T-cell (primary cell): ENCODE measurements at regions not wholly inside any gene's neighbourhood (a gene's known extent, or its start where the extent isn't known, plus 50 kb on each side); places are given as distances from the start of the nearest gene placed in this dataset.

Source experiments
- ATAC-seq, 4 experiments: fragments of 200-7000 bp in 3 of 4; fragments of 150-1000 bp in 1 of 4; cut with Tn5 transposase; replicated peaks in 1 of 4; 1 replicate in 3 of 4; 2 replicates in 1 of 4; pipeline ENCODE4 v1.10.0; 2021; ENCODE audit warnings: moderate library complexity in 3 of 4, mild to moderate bottlenecking in 2 of 4, moderate number of reproducible peaks in 1 of 4
- CTCF ChIA-PET, 2 donors: fragments of 300-600 bp; sonication (Branson Sonifier 250); formaldehyde crosslinking; loops; one replicate each; lab custom pipeline; 2022; ENCODE audit warnings: antibody characterized with exemption in 2 of 2; lab: Charles Lee
- POLR2A ChIA-PET, 2 donors: fragments of 300-600 bp; sonication (Branson Sonifier 250); formaldehyde crosslinking; loops; one replicate each; lab custom pipeline; 2022; ENCODE audit warnings: antibody characterized with exemption in 2 of 2; lab: Charles Lee
- DNase-seq, 35 experiments: peaks; one replicate each; pipeline versions ENCODE4 v3.0.0 to v3.0.0-alpha.2; 2013 to 2023
- H3K27ac ChIP-seq: one replicate; pipeline ENCODE4 v1.5.1; 2013; ENCODE audit warnings: low read length
- H3K27me3 ChIP-seq, 2 experiments: replicated peaks in 1 of 2; 1 replicate in 1 of 2; 2 replicates in 1 of 2; pipeline versions ENCODE4 v1.6.1 to v1.7.0; 2013; ENCODE audit warnings: low read length in 1 of 2, mixed read lengths in 1 of 2; ENCODE audit not compliant: control insufficient read depth in 2 of 2, insufficient read depth in 2 of 2; ENCODE audit errors: extremely low read depth in 1 of 2
- H3K36me3 ChIP-seq, 2 donors: 1 replicate in 1 of 2; 2 replicates in 1 of 2; pipeline versions ENCODE4 v1.6.1 to v1.7.0; 2013; ENCODE audit warnings: low read length in 1 of 2; ENCODE audit not compliant: control insufficient read depth in 2 of 2, insufficient read depth in 1 of 2; ENCODE audit errors: extremely low read depth in 1 of 2
- H3K4me1 ChIP-seq, 2 experiments: 1 replicate in 1 of 2; 2 replicates in 1 of 2; pipeline versions ENCODE4 v1.6.1 to v1.7.0; 2013; ENCODE audit warnings: low read length in 2 of 2, mixed read lengths in 1 of 2; ENCODE audit not compliant: insufficient read depth in 2 of 2, control insufficient read depth in 1 of 2; ENCODE audit errors: extremely low read depth in 1 of 2
- H3K4me3 ChIP-seq, 2 donors: 1 replicate in 1 of 2; 2 replicates in 1 of 2; pipeline versions ENCODE4 v1.5.1 to v1.7.0; 2013; ENCODE audit warnings: mild to moderate bottlenecking in 2 of 2, low read length in 1 of 2, moderate library complexity in 1 of 2; ENCODE audit not compliant: control insufficient read depth in 1 of 2; ENCODE audit errors: extremely low read depth in 1 of 2
- H3K9me3 ChIP-seq: 2 replicates; pipeline ENCODE4 v1.7.0; 2013
- H3K27ac Mint-ChIP-seq, 2 donors: one replicate each; pipeline ENCODE4 v1.8.0; 2020 to 2021; ENCODE audit warnings: mild to moderate bottlenecking in 2 of 2, mixed read lengths in 2 of 2
- H3K27me3 Mint-ChIP-seq, 2 donors: one replicate each; pipeline ENCODE4 v1.8.0; 2021 to 2022; ENCODE audit warnings: mixed read lengths in 2 of 2
- H3K36me3 Mint-ChIP-seq: one replicate; pipeline ENCODE4 v1.8.0; 2021; ENCODE audit warnings: mixed read lengths
- H3K4me1 Mint-ChIP-seq, 3 donors: one replicate each; pipeline ENCODE4 v1.8.0; 2020 to 2022; ENCODE audit warnings: mixed read lengths in 3 of 3, mild to moderate bottlenecking in 1 of 3
- H3K4me3 Mint-ChIP-seq, 3 donors: one replicate each; pipeline ENCODE4 v1.8.0; 2020 to 2022; ENCODE audit warnings: mild to moderate bottlenecking in 3 of 3, mixed read lengths in 3 of 3, moderate library complexity in 3 of 3
- H3K9me3 Mint-ChIP-seq, 3 donors: one replicate each; pipeline ENCODE4 v1.8.0; 2020 to 2022; ENCODE audit warnings: mixed read lengths in 3 of 3
- WGBS: methylation state at CpG from one replicate; pipeline ENCODE4 v1.1.5; 2013; ENCODE audit warnings: missing lambda C conversion rate; ENCODE audit not compliant: insufficient coverage; 5-methylcytosine and 5-hydroxymethylcytosine counted together

- ATAC-seq (no peak), DNase-seq (no peak)
- Histone ChIP-seq H3K27ac (no peak overlapping the region), H3K36me3 (no peaks in the 10 kb centered on the region), H3K4me3 (no peak overlapping the region), H3K4me1 (no peaks in the 10 kb centered on the region), H3K9me3 (no peaks in the 10 kb centered on the region), H3K27me3 (no peaks in the 10 kb centered on the region)
- H3K9me3 Mint-ChIP-seq, result no peaks in the 10 kb centered on the region
- ChIA-PET POLR2A (no interaction called here), CTCF (no interaction called here)
- H3K4me1 Mint-ChIP-seq, result no peaks in the 10 kb centered on the region
- H3K27ac Mint-ChIP-seq, result no peak overlapping the region
- H3K27me3 Mint-ChIP-seq, result peaks cover 21 to 28% of the 10 kb centered on the region in 2 donors
- no peaks in the 10 kb centered on the region for H3K36me3 Mint-ChIP-seq
- WGBS, result no CpG with 5 or more reads among the region's 7 CpGs
- H3K4me3 Mint-ChIP-seq, result no peak overlapping the region
These were observed 138.8 kb upstream of the CTTNBP2NL start for GRCh38 chr1:112257043-112257835.

- Histone ChIP-seq H3K27me3 (no peaks in the 10 kb centered on the region), H3K4me1 (no peaks in the 10 kb centered on the region), H3K9me3 (no peaks in the 10 kb centered on the region), H3K36me3 (no peaks in the 10 kb centered on the region), H3K4me3 (no peak overlapping the region), H3K27ac (no peak overlapping the region)
- Mint-ChIP-seq H3K9me3 (no peaks in the 10 kb centered on the region), H3K27me3 (peaks cover 13 to 27% of the 10 kb centered on the region in 2 donors), H3K4me3 (no peak overlapping the region), H3K4me1 (no peaks in the 10 kb centered on the region), H3K36me3 (no peaks in the 10 kb centered on the region), H3K27ac (no peak overlapping the region)
- ChIA-PET POLR2A (no interaction called here), CTCF (no interaction called here)
- ATAC-seq (no peak), DNase-seq (no peak)
- no CpG with 5 or more reads among the region's 1 CpG for WGBS
These were observed 135.3 kb upstream of the CTTNBP2NL start for GRCh38 chr1:112260699-112261098.

- Mint-ChIP-seq H3K36me3 (no peaks in the 10 kb centered on the region), H3K4me1 (no peaks in the 10 kb centered on the region), H3K27ac (no peak overlapping the region), H3K9me3 (no peaks in the 10 kb centered on the region), H3K27me3 (peaks cover 11 to 25% of the 10 kb centered on the region in 2 donors), H3K4me3 (no peak overlapping the region)
- CTCF ChIA-PET, result no interaction called here
- Histone ChIP-seq H3K9me3 (no peaks in the 10 kb centered on the region), H3K27me3 (no peaks in the 10 kb centered on the region), H3K4me1 (no peaks in the 10 kb centered on the region), H3K27ac (no peak overlapping the region), H3K36me3 (no peaks in the 10 kb centered on the region), H3K4me3 (no peak overlapping the region)
- DNase-seq (no peak), ATAC-seq (no peak)
- POLR2A ChIA-PET, result no interaction called here
- WGBS, result 83% methylated on average over 1 of the region's 2 CpGs
These were observed 133.7 kb upstream of the CTTNBP2NL start for GRCh38 chr1:112262316-112262715.

GRCh38 chr1:112263042-112263441, 133.0 kb upstream of the CTTNBP2NL start:
- CTCF ChIA-PET, result no interaction called here
- no peaks in the 10 kb centered on the region for H3K36me3 Mint-ChIP-seq
- Histone ChIP-seq H3K4me1 (no peaks in the 10 kb centered on the region), H3K4me3 (no peak overlapping the region), H3K27me3 (no peaks in the 10 kb centered on the region), H3K9me3 (no peaks in the 10 kb centered on the region), H3K36me3 (no peaks in the 10 kb centered on the region), H3K27ac (no peak overlapping the region)
- 97% methylated on average over 4 of the region's 6 CpGs for WGBS
- H3K9me3 Mint-ChIP-seq, result no peaks in the 10 kb centered on the region
- ATAC-seq (no peak), DNase-seq (no peak)
- POLR2A ChIA-PET, result no interaction called here
- no peak overlapping the region for H3K4me3 Mint-ChIP-seq
- H3K27me3 Mint-ChIP-seq, result peaks cover 12 to 25% of the 10 kb centered on the region in 2 donors
- H3K27ac Mint-ChIP-seq, result no peak overlapping the region
- H3K4me1 Mint-ChIP-seq, result no peaks in the 10 kb centered on the region

- no CpG with 5 or more reads among the region's 1 CpG for WGBS
- no peaks in the 10 kb centered on the region for H3K9me3 ChIP-seq
- Mint-ChIP-seq H3K4me1 (no peaks in the 10 kb centered on the region), H3K27me3 (peaks cover 15 to 27% of the 10 kb centered on the region in 2 donors), H3K4me3 (no peak overlapping the region), H3K27ac (no peak overlapping the region), H3K9me3 (no peaks in the 10 kb centered on the region), H3K36me3 (no peaks in the 10 kb centered on the region)
- H3K36me3 ChIP-seq, result no peaks in the 10 kb centered on the region
- no peaks in the 10 kb centered on the region for H3K27me3 ChIP-seq
- ChIA-PET CTCF (no interaction called here), POLR2A (no interaction called here)
- H3K27ac ChIP-seq, result no peak overlapping the region
- no peaks in the 10 kb centered on the region for H3K4me1 ChIP-seq
- ATAC-seq (no peak), DNase-seq (no peak)
- no peak overlapping the region for H3K4me3 ChIP-seq
These were observed 132.6 kb upstream of the CTTNBP2NL start for GRCh38 chr1:112263453-112263852.

GRCh38 chr1:112264010-112264409, 132.0 kb upstream of the CTTNBP2NL start:
- POLR2A ChIA-PET, result no interaction called here
- no peaks in the 10 kb centered on the region for H3K4me1 Mint-ChIP-seq
- H3K36me3 Mint-ChIP-seq, result no peaks in the 10 kb centered on the region
- H3K9me3 Mint-ChIP-seq, result no peaks in the 10 kb centered on the region
- CTCF ChIA-PET, result no interaction called here
- WGBS, result 78% methylated on average over 7 of the region's 7 CpGs
- Histone ChIP-seq H3K9me3 (no peaks in the 10 kb centered on the region), H3K36me3 (no peaks in the 10 kb centered on the region), H3K27ac (no peak overlapping the region), H3K27me3 (no peaks in the 10 kb centered on the region), H3K4me1 (no peaks in the 10 kb centered on the region), H3K4me3 (no peak overlapping the region)
- no peak for ATAC-seq
- no peak overlapping the region for H3K27ac Mint-ChIP-seq
- H3K4me3 Mint-ChIP-seq, result no peak overlapping the region
- DNase-seq, result no peak
- H3K27me3 Mint-ChIP-seq, result peaks cover 15 to 30% of the 10 kb centered on the region in 2 donors
